GM18499 (cell line): ENCODE measurements at regions not wholly inside any gene's neighbourhood (a gene's known extent, or its start where the extent isn't known, plus 50 kb on each side); places are given as distances from the start of the nearest gene placed in this dataset.

Experiments used
- ATAC-seq: cut with Tn5 transposase; IDR thresholded peaks from one replicate; pipeline ENCODE4 v1.9.1; 2021; ENCODE audit warnings: moderate number of reproducible peaks; ENCODE audit not compliant: insufficient read depth, unreplicated experiment

DNA sequence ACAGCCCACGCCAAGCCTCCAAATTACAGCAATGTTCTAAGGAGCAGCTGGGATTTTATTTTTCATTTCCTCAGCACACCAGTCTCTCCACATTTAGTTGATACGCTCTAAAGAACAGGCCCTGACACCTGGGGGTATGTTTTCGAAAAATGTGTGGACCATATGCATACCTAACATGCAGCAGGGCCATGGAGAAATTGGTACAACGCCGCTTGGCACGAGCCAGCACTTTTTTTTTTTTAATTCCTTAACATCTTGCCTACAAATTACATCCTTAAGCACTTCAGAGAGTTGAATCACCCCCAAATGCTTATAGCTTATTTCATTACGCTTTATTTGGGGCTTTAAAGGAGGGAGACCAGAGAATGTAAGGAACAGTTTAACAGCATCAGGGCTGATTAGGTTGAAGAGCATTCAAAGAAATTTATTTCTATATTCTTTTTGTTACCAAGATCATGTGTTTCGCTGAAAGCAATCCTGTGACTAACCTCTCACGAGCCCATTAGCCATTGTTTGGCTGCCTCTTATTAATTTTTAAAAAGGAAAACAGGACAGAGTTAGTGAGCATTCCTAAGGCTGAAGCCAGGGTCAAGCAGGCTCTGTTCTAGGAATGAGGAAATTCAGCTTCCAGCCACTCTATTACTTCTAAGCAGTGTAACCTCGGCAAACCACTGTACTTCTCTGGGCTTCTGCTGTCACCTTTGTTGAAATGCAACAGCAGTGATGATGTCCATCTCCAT is 173.8 kb downstream of the ACTL7B start:
- no peak for ATAC-seq

DNA sequence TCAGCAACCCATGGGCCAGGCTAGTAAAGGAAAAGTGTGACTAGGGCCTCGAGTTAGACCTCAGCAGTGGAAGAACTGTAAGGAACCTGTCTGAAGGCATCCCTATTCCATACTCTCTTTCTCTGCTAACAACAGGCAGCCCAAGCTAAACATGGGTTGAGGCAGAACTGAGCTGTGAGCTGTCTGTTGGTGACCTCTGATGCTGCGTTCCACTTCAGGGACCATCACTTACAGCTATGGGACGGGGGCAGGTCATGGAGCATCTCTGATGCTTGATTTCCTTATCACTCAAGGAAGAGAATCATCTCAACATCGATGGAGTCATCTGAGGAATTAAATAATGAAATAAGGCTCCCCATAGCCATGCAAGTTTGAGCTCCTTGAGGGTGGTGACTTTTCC is 174.8 kb downstream of the ACTL7B start:
- no peak for ATAC-seq

DNA sequence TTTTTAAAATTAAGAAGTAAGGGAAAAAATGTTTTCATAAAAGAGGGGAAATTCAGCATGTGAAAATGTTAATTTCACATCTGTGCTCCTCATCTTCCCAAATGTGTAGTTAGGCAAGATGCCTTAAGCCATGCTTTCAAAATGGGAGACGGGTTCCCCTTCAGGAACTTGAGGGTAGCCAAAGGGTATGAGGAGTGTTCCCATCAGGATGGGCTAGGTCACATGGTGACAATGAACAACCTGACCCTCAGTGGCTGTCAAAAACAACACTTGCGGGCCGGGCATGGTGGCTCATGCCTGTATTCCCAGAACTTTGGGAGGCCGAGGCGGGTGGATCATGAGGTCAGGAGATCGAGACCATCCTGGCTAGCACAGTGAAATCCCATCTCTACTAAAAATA is 178.0 kb downstream of the ACTL7B start:
- no peak for ATAC-seq

DNA sequence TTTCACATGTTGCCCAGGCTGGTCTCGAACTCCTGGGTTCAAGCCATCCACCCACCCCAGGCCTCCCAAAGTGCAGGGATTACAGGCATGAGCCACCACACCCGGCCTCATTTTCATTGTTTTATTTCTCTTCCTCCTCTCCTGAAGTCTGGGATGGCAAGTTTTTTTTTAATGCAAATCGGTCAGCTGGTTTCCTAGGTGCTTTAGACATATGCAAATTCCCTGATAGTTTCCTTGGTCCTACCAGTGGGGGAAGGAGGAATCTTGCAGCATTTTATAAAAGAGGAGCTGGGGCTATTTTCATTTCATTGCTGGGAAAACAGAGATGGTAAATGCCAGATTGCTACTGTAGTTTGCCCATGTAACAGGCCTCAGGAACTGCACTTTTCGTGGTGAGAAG is 179.4 kb downstream of the ACTL7B start:
- ATAC-seq, result no peak

DNA sequence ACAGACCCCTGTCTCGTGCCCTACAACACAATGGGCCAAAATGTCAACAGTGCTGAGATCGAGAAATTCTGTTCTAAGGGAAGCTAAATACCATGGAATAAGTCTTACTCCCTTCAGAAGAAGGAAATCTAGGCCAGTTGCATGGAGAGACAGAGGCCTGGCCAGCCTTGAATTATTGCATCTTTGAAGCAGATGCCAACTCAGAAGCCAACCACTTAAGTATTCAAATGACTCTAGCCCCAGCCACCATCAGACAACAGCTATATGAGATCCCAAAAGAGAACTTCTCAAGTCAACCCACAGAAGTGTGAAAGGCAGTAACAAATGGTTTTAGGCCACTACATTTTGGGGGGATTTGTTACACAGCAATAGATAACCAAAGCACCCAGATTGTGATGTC is 180.1 kb downstream of the ACTL7B start:
- ATAC-seq, result no peak

GRCh38 chr9:108674766-108675530 is 180.8 kb downstream of the ACTL7B start:
- ATAC-seq, result no peak

GRCh38 chr9:108673386-108673785 is 182.4 kb downstream of the ACTL7B start:
- no peak for ATAC-seq

DNA sequence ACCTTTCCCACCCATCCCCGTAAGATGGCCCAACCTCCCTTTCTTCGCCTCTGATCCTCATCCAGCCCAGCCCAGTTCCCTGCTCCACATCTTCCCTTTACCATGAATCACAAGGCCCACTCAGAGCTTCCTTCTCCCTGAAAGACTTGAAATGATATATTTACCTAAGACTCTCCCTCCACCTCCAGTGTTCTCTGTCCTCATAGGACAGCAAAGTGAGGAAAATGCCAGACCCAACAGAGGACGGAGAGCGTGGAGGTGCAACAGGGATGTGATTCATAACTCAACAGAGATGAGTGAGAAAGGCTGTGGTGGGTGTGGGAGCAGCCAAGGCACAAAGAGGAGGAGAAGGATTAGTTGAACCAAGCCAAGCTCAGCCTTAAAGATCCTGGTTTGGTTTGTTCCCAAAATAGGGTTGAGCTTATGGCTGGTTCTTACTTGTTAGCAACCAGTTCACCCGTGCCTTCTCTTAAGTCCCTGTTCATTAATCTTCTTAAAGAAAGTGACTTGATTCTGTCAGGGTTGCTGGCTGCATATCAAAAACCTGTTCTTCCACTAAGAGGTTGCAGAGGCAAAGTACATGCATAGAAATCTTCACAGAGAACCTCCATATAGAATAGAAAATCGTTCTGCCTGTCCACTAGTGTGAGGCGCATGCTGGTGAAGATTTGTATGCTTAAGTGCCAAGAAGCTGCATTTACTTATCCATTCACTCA is 183.2 kb downstream of the ACTL7B start:
- ATAC-seq, result no peak

DNA sequence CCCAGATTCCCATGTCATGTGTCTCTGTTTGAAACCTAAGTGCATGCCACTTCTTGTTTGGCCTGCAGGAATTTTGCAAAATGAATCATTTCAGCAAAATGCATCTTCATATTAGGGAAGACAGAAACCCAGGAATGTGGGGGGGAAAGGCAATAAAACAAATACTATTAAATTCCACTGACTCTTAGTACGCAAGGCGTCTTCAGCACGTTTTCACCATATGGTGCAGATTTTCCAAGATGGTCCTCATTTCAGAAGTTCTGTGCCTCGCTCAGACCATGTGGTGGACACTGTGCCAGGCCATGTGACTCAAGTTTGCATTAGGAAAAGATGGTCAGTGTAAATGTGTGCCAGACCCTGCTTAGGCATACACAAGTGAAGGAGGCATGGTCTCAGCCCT is 184.0 kb downstream of the ACTL7B start:
- no peak for ATAC-seq

GRCh38 chr9:108671176-108671575 is 184.6 kb downstream of the ACTL7B start:
- ATAC-seq, result no peak

DNA sequence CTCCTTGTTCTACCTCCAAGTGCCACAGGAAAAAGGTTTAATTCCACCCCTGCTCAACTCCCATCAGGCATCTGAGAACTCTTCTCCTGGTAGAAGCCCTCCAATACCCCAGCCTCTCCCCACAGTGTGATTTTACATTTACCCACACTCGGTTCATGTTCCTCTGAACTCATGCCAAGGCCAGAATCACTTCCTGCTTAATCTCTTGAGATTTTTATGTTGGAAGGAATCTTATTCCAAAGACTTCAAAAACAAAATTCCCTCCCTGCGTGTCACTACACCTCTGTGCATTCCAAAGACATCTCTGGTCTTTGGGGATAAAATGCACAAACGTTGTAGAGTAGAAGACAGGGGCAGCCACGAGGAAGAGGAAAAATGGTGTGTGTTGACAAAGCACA is 186.8 kb downstream of the ACTL7B start:
- no peak for ATAC-seq

GRCh38 chr9:108668191-108668937 is 187.4 kb downstream of the ACTL7B start:
- no peak for ATAC-seq

DNA sequence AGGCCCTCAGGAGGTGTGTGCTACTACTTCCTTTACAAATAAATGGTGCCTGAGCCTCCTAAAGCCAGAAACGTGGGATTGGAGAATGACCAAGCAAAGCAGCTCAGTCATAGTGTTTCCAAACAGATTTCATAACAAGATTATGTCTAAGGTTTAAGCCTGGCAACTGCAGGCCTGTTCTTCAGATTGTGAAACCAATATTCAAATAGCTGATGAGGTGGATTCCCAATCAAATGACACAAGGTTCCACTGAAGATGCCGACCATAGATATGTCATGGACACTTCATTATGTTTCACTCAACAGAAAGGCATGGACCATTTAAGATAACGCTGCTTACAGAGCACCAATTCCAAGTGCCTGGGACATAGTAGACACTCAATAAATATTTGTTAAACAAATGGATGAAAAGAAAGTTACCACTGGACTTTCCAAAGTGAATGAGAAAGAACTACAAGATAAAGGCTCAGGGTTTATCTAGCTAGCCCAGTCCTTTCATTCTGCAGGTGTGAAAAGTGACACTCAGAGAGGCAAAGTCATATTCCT is 189.5 kb downstream of the ACTL7B start:
- no peak for ATAC-seq

GRCh38 chr9:108665521-108666239 is 190.1 kb downstream of the ACTL7B start:
- ATAC-seq, result no peak

DNA sequence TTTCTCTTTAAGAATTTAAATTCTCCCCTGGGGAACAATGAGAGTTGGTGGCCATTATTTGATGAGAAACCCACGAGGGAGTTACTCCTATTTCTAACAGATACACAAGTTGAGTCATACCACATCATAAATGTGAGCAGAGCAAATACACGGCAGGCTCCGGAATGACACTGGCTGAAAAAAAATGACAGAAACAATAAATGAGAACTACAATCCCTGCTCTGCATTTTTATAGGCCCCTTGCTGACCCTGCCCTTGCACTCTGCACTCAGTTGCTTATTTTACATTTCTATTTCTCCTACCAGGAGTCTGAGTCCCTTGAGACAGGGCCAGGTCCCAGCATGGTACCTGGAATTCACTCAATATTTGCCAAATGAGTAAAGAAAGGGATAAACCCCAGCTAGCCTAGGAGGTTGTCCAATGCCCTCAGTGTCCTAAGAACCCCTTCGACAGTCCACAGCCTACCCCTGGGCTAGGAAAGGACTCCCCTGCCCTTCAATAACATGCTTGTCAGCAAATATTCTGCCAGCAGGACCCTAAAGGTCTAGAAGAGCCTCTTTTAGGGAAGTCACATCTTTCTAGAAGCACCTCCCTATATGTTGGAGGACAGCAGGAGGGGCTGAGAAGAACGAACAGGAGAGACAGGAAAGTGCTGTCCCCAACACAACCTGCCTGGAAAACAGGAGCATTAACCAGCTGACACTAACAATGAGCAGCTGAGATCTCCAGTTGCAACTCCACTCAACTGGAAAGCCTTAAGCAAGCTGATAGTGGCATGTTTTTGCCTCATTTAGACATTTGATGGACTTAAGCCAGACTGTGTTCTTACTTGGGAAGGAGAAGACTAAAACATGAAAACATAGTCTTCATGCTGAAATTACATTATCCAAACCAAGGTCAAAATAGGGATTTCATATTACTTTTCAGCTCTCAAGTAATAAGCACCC is 191.2 kb downstream of the ACTL7B start:
- no peak for ATAC-seq

DNA sequence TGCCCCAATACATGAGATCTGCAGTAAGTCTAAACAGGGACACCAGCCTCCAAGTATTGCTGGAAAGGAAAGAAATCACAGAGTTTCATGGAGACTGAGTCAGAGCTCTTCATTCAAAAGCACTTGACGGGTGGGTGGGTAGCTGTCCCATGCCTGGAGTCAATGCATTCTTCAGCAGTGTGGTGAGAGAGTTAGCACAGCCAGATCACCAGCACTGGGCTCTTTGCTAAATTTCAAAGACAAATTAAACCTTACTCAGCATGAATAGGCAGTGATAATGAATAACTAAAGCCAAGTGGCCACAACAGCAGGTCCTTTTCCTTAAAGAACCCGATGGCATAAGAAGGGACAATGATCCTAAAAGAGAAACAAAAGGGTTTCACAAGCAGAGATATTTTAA is 192.4 kb downstream of the ACTL7B start:
- no peak for ATAC-seq

DNA sequence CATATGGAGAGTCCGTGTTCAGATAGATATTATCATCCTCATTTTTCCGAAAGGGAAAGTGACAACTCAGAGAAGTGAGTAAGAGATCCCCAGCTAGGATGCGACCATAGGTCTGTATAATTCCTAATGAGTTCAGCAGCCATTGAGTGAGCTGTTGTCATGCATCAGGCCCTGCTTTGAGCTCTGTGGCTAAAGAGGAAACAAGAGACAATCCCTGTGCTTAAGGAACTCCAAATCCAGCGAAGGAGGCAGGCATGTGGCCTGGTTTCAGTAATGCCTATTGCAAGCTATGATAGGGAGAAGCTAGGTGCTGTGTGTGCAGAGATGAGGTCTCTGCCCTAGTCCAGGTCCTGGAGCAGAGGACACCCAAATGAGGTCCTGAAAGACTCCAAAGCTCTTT is 192.8 kb downstream of the ACTL7B start:
- no peak for ATAC-seq

- ATAC-seq, result no peak
Observed at GRCh38 chr9:108662091-108662875, 193.5 kb downstream of the ACTL7B start.
